ENCODE measurements at regions not wholly inside any gene's neighbourhood (a gene's known extent, or its start where the extent isn't known, plus 50 kb on each side); places are given as distances from the start of the nearest gene placed in this dataset.
A peak's percentile ranks its signal among the peaks of the same experiment; 100 is the strongest.

GRCh38 chr13:95485518-95486144 lies 66.9 kb upstream of the CLDN10 start (continued):
- TF ChIP-seq ZNF764 (CRISPR knock-in tag; IDR thresholded peaks at IDR 0.05; ENCODE audit: low read depth) (no peak), EP300 (IDR thresholded peaks at IDR 0.05; ENCODE audit: low read length) (peak; percentile 77), MEF2D (tag; conservative IDR thresholded peaks at IDR 0.05; ENCODE audit: low read depth) (0 out of 2 replicates have a peak, but pooled peaks have one; percentile 18), ZBTB49 (CRISPR knock-in tag; IDR thresholded peaks at IDR 0.05; ENCODE audit: borderline replicate concordance) (no peak), ZFP1 (CRISPR knock-in tag; IDR thresholded peaks at IDR 0.05) (no peak), SP1 (CRISPR knock-in tag; IDR thresholded peaks at IDR 0.05) (no peak), CBFA2T3 (IDR thresholded peaks at IDR 0.05) (peak; percentile 65), VEZF1 (CRISPR knock-in tag; IDR thresholded peaks at IDR 0.05) (no peak), CBFA2T2 (conservative IDR thresholded peaks at IDR 0.05) (peak; percentile 65), SMARCA4 (IDR thresholded peaks at IDR 0.05) (peak; percentile 25; the same call in 1 of the 2 replicates), BRCA1 (IDR thresholded peaks at IDR 0.05) (no peak), BRCA1 (CRISPR knock-in tag; IDR thresholded peaks at IDR 0.05) (no peak), NR4A1 (CRISPR knock-in tag; IDR thresholded peaks at IDR 0.05) (no peak), NR4A1 (tag; IDR thresholded peaks at IDR 0.05) (no peak; the same call in 1 of the 2 replicates), MTA1 (IDR thresholded peaks at IDR 0.05; ENCODE audit: borderline replicate concordance) (0 out of 2 replicates have a peak, but pooled peaks have one; percentile 19), SRF (CRISPR knock-in tag; IDR thresholded peaks at IDR 0.05) (no peak)
- TF ChIP-seq, protein P1, sequence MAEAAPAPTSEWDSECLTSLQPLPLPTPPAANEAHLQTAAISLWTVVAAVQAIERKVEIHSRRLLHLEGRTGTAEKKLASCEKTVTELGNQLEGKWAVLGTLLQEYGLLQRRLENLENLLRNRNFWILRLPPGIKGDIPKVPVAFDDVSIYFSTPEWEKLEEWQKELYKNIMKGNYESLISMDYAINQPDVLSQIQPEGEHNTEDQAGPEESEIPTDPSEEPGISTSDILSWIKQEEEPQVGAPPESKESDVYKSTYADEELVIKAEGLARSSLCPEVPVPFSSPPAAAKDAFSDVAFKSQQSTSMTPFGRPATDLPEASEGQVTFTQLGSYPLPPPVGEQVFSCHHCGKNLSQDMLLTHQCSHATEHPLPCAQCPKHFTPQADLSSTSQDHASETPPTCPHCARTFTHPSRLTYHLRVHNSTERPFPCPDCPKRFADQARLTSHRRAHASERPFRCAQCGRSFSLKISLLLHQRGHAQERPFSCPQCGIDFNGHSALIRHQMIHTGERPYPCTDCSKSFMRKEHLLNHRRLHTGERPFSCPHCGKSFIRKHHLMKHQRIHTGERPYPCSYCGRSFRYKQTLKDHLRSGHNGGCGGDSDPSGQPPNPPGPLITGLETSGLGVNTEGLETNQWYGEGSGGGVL (CRISPR knock-in tag; IDR thresholded peaks at IDR 0.05): no peak
- TF ChIP-seq, protein P2, sequence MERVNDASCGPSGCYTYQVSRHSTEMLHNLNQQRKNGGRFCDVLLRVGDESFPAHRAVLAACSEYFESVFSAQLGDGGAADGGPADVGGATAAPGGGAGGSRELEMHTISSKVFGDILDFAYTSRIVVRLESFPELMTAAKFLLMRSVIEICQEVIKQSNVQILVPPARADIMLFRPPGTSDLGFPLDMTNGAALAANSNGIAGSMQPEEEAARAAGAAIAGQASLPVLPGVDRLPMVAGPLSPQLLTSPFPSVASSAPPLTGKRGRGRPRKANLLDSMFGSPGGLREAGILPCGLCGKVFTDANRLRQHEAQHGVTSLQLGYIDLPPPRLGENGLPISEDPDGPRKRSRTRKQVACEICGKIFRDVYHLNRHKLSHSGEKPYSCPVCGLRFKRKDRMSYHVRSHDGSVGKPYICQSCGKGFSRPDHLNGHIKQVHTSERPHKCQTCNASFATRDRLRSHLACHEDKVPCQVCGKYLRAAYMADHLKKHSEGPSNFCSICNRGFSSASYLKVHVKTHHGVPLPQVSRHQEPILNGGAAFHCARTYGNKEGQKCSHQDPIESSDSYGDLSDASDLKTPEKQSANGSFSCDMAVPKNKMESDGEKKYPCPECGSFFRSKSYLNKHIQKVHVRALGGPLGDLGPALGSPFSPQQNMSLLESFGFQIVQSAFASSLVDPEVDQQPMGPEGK (CRISPR knock-in tag; IDR thresholded peaks at IDR 0.05; ENCODE audit: borderline replicate concordance): no peak
- TF ChIP-seq, protein P3, sequence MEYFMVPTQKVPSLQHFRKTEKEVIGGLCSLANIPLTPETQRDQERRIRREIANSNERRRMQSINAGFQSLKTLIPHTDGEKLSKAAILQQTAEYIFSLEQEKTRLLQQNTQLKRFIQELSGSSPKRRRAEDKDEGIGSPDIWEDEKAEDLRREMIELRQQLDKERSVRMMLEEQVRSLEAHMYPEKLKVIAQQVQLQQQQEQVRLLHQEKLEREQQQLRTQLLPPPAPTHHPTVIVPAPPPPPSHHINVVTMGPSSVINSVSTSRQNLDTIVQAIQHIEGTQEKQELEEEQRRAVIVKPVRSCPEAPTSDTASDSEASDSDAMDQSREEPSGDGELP (CRISPR knock-in tag; IDR thresholded peaks at IDR 0.05; ENCODE audit: borderline replicate concordance): no peak
